ENCODE measurements at regions not wholly inside any gene's neighbourhood (a gene's known extent, or its start where the extent isn't known, plus 50 kb on each side); places are given as distances from the start of the nearest gene placed in this dataset.

GRCh38 chr2:175476374-175476773, 294.9 kb upstream of the ATP5MC3 start:
- intact Hi-C loops (cut with DNase I): no loop called here
- Histone ChIP-seq H3K36me3 (replicated peaks in 1 of 2) (no peaks in the 10 kb centered on the region), H3K27ac (no peak overlapping the region), H3K9me3 (replicated peaks in 1 of 3) (no peaks in the 10 kb centered on the region), H3K4me1 (replicated peaks in 1 of 2) (no peaks in the 10 kb centered on the region), H3K27me3 (no peaks in the 10 kb centered on the region), H3K4me3 (no peak overlapping the region)
- peak in 1 of 7 donors; percentile 22 for DNase-seq
- 32 to 61% (median 57%) methylated on average over 1 of the region's 1 CpG for WGBS, 4 donors
- TF ChIP-seq CTCF (IDR thresholded peaks at IDR 0.05): no peak

DNA sequence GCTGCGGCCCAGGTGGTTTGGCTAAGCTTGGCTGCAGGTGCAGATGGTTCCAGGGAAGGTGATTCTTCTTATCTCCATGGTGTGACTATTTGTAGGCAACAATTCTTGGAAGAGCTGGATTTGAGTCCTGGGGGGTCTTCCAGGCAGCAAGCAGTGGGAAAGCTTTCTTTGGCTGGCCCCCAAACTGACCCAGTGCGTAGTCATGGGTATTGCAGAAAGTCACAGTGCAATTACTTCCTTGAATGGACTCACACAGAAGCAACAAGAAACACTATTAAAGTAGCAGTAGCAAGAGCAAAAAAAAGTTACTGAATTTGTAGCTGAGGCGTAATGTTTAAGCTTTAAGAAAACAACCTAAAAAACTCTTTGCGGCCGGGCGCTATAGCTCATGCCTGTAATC, 293.6 kb upstream of the ATP5MC3 start:
- TF ChIP-seq CTCF (IDR thresholded peaks at IDR 0.05) (no peak), POLR2A (IDR thresholded peaks at IDR 0.05) (no peak)
- intact Hi-C loops (cut with DNase I): no loop called here

GRCh38 chr2:175468431-175469098, 287.1 kb upstream of the ATP5MC3 start:
- TF ChIP-seq POLR2A (IDR thresholded peaks at IDR 0.05) (no peak), CTCF (IDR thresholded peaks at IDR 0.05) (no peak)
- Histone ChIP-seq H3K27ac (no peak overlapping the region), H3K9me3 (replicated peaks in 1 of 3) (no peaks in the 10 kb centered on the region), H3K4me3 (no peak overlapping the region), H3K27me3 (no peaks in the 10 kb centered on the region), H3K36me3 (replicated peaks in 1 of 2) (no peaks in the 10 kb centered on the region), H3K4me1 (replicated peaks in 1 of 2) (no peaks in the 10 kb centered on the region)
- WGBS, 4 donors: 67 to 78% (median 73%) methylated on average over 7 of the region's 7 CpGs
- intact Hi-C loops (cut with DNase I): no loop called here
- no peak for DNase-seq

More for the DNA sequence above, 293.6 kb upstream of the ATP5MC3 start:
- WGBS, 4 donors: 85 to 94% (median 90%) methylated on average over 6 of the region's 6 CpGs
- H3K27me3 ChIP-seq: no peaks in the 10 kb centered on the region
- no peak for DNase-seq
- no peaks in the 10 kb centered on the region for H3K36me3 ChIP-seq (replicated peaks in 1 of 2)
- H3K9me3 ChIP-seq (replicated peaks in 1 of 3): no peaks in the 10 kb centered on the region
- no peaks in the 10 kb centered on the region for H3K4me1 ChIP-seq (replicated peaks in 1 of 2)
- H3K27ac ChIP-seq: no peak overlapping the region
- H3K4me3 ChIP-seq: no peak overlapping the region

GRCh38 chr2:175465101-175465500, 283.6 kb upstream of the ATP5MC3 start:
- TF ChIP-seq POLR2A (IDR thresholded peaks at IDR 0.05) (no peak), CTCF (IDR thresholded peaks at IDR 0.05) (no peak)
- Histone ChIP-seq H3K9me3 (replicated peaks in 1 of 3) (no peaks in the 10 kb centered on the region), H3K27me3 (no peaks in the 10 kb centered on the region), H3K4me1 (replicated peaks in 1 of 2) (no peaks in the 10 kb centered on the region), H3K36me3 (replicated peaks in 1 of 2) (no peaks in the 10 kb centered on the region), H3K4me3 (no peak overlapping the region), H3K27ac (no peak overlapping the region)
- DNase-seq: no peak
- intact Hi-C loops (cut with DNase I): no loop called here
